GM19372 (cell line): ENCODE measurements at regions not wholly inside any gene's neighbourhood (a gene's known extent, or its start where the extent isn't known, plus 50 kb on each side); places are given as distances from the start of the nearest gene placed in this dataset.
"Not testable (repeated sequence)": the region's sequence is repeated elsewhere in the genome, so short reads cannot be mapped to it uniquely, and the experiment has no call there.

ENCODE experiments used
- ATAC-seq: cut with Tn5 transposase; IDR thresholded peaks from one replicate; pipeline ENCODE4 v1.9.1; 2021; ENCODE audit warnings: mild to moderate bottlenecking, low read depth, moderate library complexity; ENCODE audit not compliant: unreplicated experiment

GRCh38 chr4:10388146-10388545 lies 69.1 kb downstream of the ZNF518B start:
- ATAC-seq: not testable (repeated sequence)

- ATAC-seq: no peak
These were observed 71.2 kb downstream of the ZNF518B start for GRCh38 chr4:10385994-10386394.

GRCh38 chr4:10384974-10385373 lies 72.3 kb downstream of the ZNF518B start:
- no peak for ATAC-seq

GRCh38 chr4:10383417-10383816 lies 73.8 kb downstream of the ZNF518B start:
- ATAC-seq: no peak

GRCh38 chr4:10382171-10382570 lies 75.1 kb downstream of the ZNF518B start:
- ATAC-seq: not testable (repeated sequence)

- ATAC-seq: no peak
These were observed 76.1 kb downstream of the ZNF518B start for GRCh38 chr4:10381146-10381545.

GRCh38 chr4:10380735-10381134 lies 76.5 kb downstream of the ZNF518B start:
- no peak for ATAC-seq

GRCh38 chr4:10371869-10372471 lies 85.3 kb downstream of the ZNF518B start:
- ATAC-seq: no peak

GRCh38 chr4:10371121-10371520 lies 86.1 kb downstream of the ZNF518B start:
- no peak for ATAC-seq

- no peak for ATAC-seq
These were observed 87.7 kb downstream of the ZNF518B start for GRCh38 chr4:10369517-10369916.

- no peak for ATAC-seq
These were observed 90.6 kb downstream of the ZNF518B start for GRCh38 chr4:10366628-10367027.

- no peak for ATAC-seq
These were observed 93.0 kb downstream of the ZNF518B start for GRCh38 chr4:10364194-10364593.

GRCh38 chr4:10354746-10355145 lies 102.5 kb downstream of the ZNF518B start:
- no peak for ATAC-seq

GRCh38 chr4:10354225-10354624 lies 103.0 kb downstream of the ZNF518B start:
- no peak for ATAC-seq

GRCh38 chr4:10353110-10353509 lies 104.1 kb downstream of the ZNF518B start:
- no peak for ATAC-seq

GRCh38 chr4:10348241-10348640 lies 109.0 kb downstream of the ZNF518B start:
- no peak for ATAC-seq

- no peak for ATAC-seq
These were observed 109.4 kb downstream of the ZNF518B start for GRCh38 chr4:10347815-10348214.

GRCh38 chr4:10347281-10347795 lies 109.9 kb downstream of the ZNF518B start:
- ATAC-seq: no peak

GRCh38 chr4:10346023-10346422 lies 111.2 kb downstream of the ZNF518B start:
- ATAC-seq: no peak

GRCh38 chr4:10345381-10345784 lies 111.8 kb downstream of the ZNF518B start:
- ATAC-seq: no peak

- no peak for ATAC-seq
These were observed 112.4 kb downstream of the ZNF518B start for GRCh38 chr4:10344824-10345223.

- ATAC-seq: no peak
These were observed 113.6 kb downstream of the ZNF518B start for GRCh38 chr4:10343656-10344055.

GRCh38 chr4:10342866-10343265 lies 114.4 kb downstream of the ZNF518B start:
- no peak for ATAC-seq
